GM23248 (cell line): ENCODE measurements at regions not wholly inside any gene's neighbourhood (a gene's known extent, or its start where the extent isn't known, plus 50 kb on each side); places are given as distances from the start of the nearest gene placed in this dataset.

Experiments used
- DNase-seq: peaks from one replicate; pipeline ENCODE4 v3.0.0-alpha.2; 2015
- H2AFZ ChIP-seq: fragments of 200-600 bp; sonication (generic); 2 replicates; pipeline ENCODE4 v1.6.1; 2016; ENCODE audit warnings: antibody characterized with exemption
- H3F3A ChIP-seq: fragments of 200-600 bp; sonication (generic); 2 replicates; pipeline ENCODE4 v1.6.1; 2016; ENCODE audit warnings: mild to moderate bottlenecking, antibody characterized with exemption, mixed run types; ENCODE audit not compliant: insufficient read depth
- H3K27ac ChIP-seq: fragments of 200-600 bp; sonication (generic); 2 replicates; pipeline ENCODE4 v1.5.1; 2016; ENCODE audit warnings: mild to moderate bottlenecking
- H3K27me3 ChIP-seq: fragments of 200-600 bp; sonication (generic); replicated peaks from 2 replicates; pipeline ENCODE4 v1.6.1; 2016; ENCODE audit warnings: mild to moderate bottlenecking; ENCODE audit not compliant: insufficient read depth
- H3K36me3 ChIP-seq: fragments of 200-600 bp; sonication (generic); 2 replicates; pipeline ENCODE4 v1.6.1; 2016; ENCODE audit warnings: low read depth, mild to moderate bottlenecking
- H3K4me1 ChIP-seq: fragments of 200-600 bp; sonication (generic); 2 replicates; pipeline ENCODE4 v1.6.1; 2016; ENCODE audit warnings: mild to moderate bottlenecking; ENCODE audit not compliant: insufficient read depth
- H3K4me2 ChIP-seq: fragments of 200-600 bp; sonication (generic); one replicate; pipeline ENCODE4 v1.6.1; 2016; ENCODE audit warnings: mild to moderate bottlenecking; ENCODE audit not compliant: unreplicated experiment
- H3K4me3 ChIP-seq: fragments of 200-600 bp; sonication (generic); 2 replicates; pipeline ENCODE4 v1.5.1; 2016; ENCODE audit warnings: mild to moderate bottlenecking
- H3K79me2 ChIP-seq: fragments of 200-600 bp; sonication (generic); 2 replicates; pipeline ENCODE4 v1.6.1; 2016; ENCODE audit warnings: mild to moderate bottlenecking; ENCODE audit not compliant: insufficient read depth
- H3K9ac ChIP-seq: fragments of 200-600 bp; sonication (generic); 2 replicates; pipeline ENCODE4 v1.6.1; 2016; ENCODE audit warnings: mild to moderate bottlenecking
- H3K9me2 ChIP-seq: fragments of 200-600 bp; sonication (generic); 2 replicates; pipeline ENCODE4 v1.6.1; 2016; ENCODE audit warnings: mixed run types, mild to moderate bottlenecking, moderate library complexity; ENCODE audit not compliant: insufficient read depth
- H3K9me3 ChIP-seq: fragments of 200-600 bp; sonication (generic); one replicate; pipeline ENCODE4 v1.6.1; 2017; ENCODE audit warnings: low read depth
- H4K20me1 ChIP-seq: fragments of 200-600 bp; sonication (generic); 2 replicates; pipeline ENCODE4 v1.6.0; 2016; ENCODE audit not compliant: insufficient read depth
- EZH2 ChIP-seq: fragments of 200-600 bp; sonication (generic); IDR thresholded peaks from 2 replicates; pipeline ENCODE4 v1.6.1; 2018; ENCODE audit warnings: antibody characterized with exemption, mild to moderate bottlenecking; ENCODE audit not compliant: insufficient read depth, poor library complexity, severe bottlenecking
- EZH2phosphoT487 ChIP-seq: fragments of 200-600 bp; sonication (generic); IDR thresholded peaks from 2 replicates; pipeline ENCODE4 v1.6.1; 2018; ENCODE audit warnings: antibody characterized with exemption, moderate library complexity, mild to moderate bottlenecking, low read depth; ENCODE audit not compliant: insufficient read depth
- WGBS, 2 experiments: methylation state at CpG; one replicate each; pipeline ENCODE4 v1.1.6; 2015 to 2017; ENCODE audit warnings: low lambda C conversion rate in 2 of 2, low coverage in 1 of 2; ENCODE audit errors: missing lambda C conversion rate in 2 of 2; 5-methylcytosine and 5-hydroxymethylcytosine counted together
- in situ Hi-C: fragments of 300-500 bp; cut with MboI; formaldehyde crosslinking; loops from 2 replicates; pipeline ENCODE4 v1.15.0; 2020

GRCh38 chr2:66695226-66695735, 260.4 kb downstream of the MEIS1 start:
- no peaks in the 10 kb centered on the region for H3K36me3 ChIP-seq
- in situ Hi-C loops, result no loop called here
- no peak overlapping the region for H3K9ac ChIP-seq
- no peak overlapping the region for H2AFZ ChIP-seq
- H3K4me2 ChIP-seq, result no peak overlapping the region
- TF ChIP-seq EZH2phosphoT487, result no peak
- TF ChIP-seq EZH2, result no peak
- no peaks in the 10 kb centered on the region for H3K9me2 ChIP-seq
- H3K9me3 ChIP-seq, result no peaks in the 10 kb centered on the region
- 58 to 67% methylated on average over 4 of the region's 4 CpGs for WGBS, 2 experiments
- H3K79me2 ChIP-seq, result no peaks in the 10 kb centered on the region
- no peaks in the 10 kb centered on the region for H3F3A ChIP-seq
- no peak for DNase-seq
- no peaks in the 10 kb centered on the region for H3K27me3 ChIP-seq
- no peak overlapping the region for H3K27ac ChIP-seq
- H3K4me3 ChIP-seq, result no peak overlapping the region
- no peaks in the 10 kb centered on the region for H4K20me1 ChIP-seq
- H3K4me1 ChIP-seq, result no peaks in the 10 kb centered on the region

GRCh38 chr2:66696374-66696773, 261.4 kb downstream of the MEIS1 start:
- Histone ChIP-seq H3F3A (no peaks in the 10 kb centered on the region), H3K9ac (no peak overlapping the region), H3K4me1 (no peaks in the 10 kb centered on the region), H2AFZ (no peak overlapping the region), H3K4me2 (no peak overlapping the region), H3K27me3 (no peaks in the 10 kb centered on the region), H3K9me2 (no peaks in the 10 kb centered on the region), H3K4me3 (no peak overlapping the region), H4K20me1 (no peaks in the 10 kb centered on the region), H3K36me3 (no peaks in the 10 kb centered on the region), H3K9me3 (no peaks in the 10 kb centered on the region), H3K27ac (no peak overlapping the region), H3K79me2 (no peaks in the 10 kb centered on the region)
- 86% methylated on average over 7 of the region's 7 CpGs for WGBS, 2 experiments
- no peak for DNase-seq
- TF ChIP-seq EZH2phosphoT487 (no peak), EZH2 (no peak)
- in situ Hi-C loops, result no loop called here

DNA sequence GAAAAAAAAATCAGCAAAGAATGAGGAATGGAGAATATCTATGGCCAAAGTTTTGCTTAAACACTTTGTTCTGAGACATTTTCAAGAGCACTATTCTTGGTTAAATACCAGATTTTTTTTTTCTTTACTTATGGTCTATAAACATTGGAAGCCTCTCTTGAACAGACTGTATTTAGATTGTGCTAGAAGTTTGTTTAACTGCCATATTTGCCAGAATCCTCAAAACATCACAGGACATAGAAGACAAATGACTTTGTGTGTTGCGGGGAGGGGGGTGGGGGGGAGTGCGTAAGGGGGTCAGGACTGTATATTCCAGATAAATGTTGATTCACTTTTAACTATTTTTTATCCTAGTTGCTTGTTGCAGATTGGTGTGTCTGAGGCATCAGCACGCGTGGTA, 262.0 kb downstream of the MEIS1 start:
- in situ Hi-C loops, result no loop called here
- Histone ChIP-seq H2AFZ (no peak overlapping the region), H3K4me3 (no peak overlapping the region)

DNA sequence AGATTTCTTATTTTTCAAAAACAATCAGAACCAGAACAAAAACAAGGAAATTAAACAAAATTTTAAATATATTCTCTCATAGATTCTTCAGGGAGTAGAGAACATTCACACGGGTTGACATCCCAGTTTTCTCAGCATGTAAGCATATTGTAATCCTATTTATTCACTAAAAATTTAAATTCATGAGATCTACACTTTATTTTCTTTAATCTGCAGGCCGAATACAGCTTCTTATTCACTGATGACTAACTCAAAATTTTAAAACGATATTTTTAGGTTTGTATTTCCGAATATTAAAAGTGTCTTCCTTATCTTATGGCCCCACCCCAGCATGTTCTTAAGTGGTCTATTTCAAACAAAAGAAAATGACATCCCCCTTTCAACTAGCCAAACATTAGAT, 262.4 kb downstream of the MEIS1 start:
- Histone ChIP-seq H3K9ac (no peak overlapping the region), H4K20me1 (no peaks in the 10 kb centered on the region), H2AFZ (no peak overlapping the region), H3K4me3 (no peak overlapping the region), H3K4me1 (no peaks in the 10 kb centered on the region), H3K4me2 (no peak overlapping the region), H3K9me2 (no peaks in the 10 kb centered on the region), H3K36me3 (no peaks in the 10 kb centered on the region), H3F3A (no peaks in the 10 kb centered on the region), H3K27ac (no peak overlapping the region), H3K9me3 (no peaks in the 10 kb centered on the region), H3K79me2 (no peaks in the 10 kb centered on the region), H3K27me3 (no peaks in the 10 kb centered on the region)
- no peak for DNase-seq
- 50 to 52% methylated on average over 4 of the region's 4 CpGs for WGBS, 2 experiments
- TF ChIP-seq EZH2phosphoT487 (no peak), EZH2 (no peak)
- in situ Hi-C loops, result no loop called here

More for the DNA sequence above, 262.0 kb downstream of the MEIS1 start:
- Histone ChIP-seq H3K9ac (no peak overlapping the region), H3K36me3 (no peaks in the 10 kb centered on the region), H3K9me2 (no peaks in the 10 kb centered on the region), H4K20me1 (no peaks in the 10 kb centered on the region), H3K9me3 (no peaks in the 10 kb centered on the region), H3K4me2 (no peak overlapping the region), H3K27me3 (no peaks in the 10 kb centered on the region), H3F3A (no peaks in the 10 kb centered on the region), H3K4me1 (no peaks in the 10 kb centered on the region), H3K79me2 (no peaks in the 10 kb centered on the region), H3K27ac (no peak overlapping the region)
- TF ChIP-seq EZH2phosphoT487, result no peak
- no peak for TF ChIP-seq EZH2
- 79 to 81% methylated on average over 4 of the region's 4 CpGs for WGBS, 2 experiments
- no peak for DNase-seq

GRCh38 chr2:66698091-66698490, 263.2 kb downstream of the MEIS1 start:
- Histone ChIP-seq H3K4me2 (no peak overlapping the region), H3K9me3 (no peaks in the 10 kb centered on the region), H3F3A (no peaks in the 10 kb centered on the region), H3K27ac (no peak overlapping the region), H3K9me2 (peaks cover 3% of the 10 kb centered on the region; the same call in 1 of the 2 replicates), H2AFZ (no peak overlapping the region), H3K4me3 (no peak overlapping the region), H3K36me3 (no peaks in the 10 kb centered on the region), H3K27me3 (no peaks in the 10 kb centered on the region), H3K9ac (no peak overlapping the region), H4K20me1 (no peaks in the 10 kb centered on the region), H3K79me2 (no peaks in the 10 kb centered on the region), H3K4me1 (no peaks in the 10 kb centered on the region)
- no peak for DNase-seq
- TF ChIP-seq EZH2, result no peak
- TF ChIP-seq EZH2phosphoT487, result no peak
- WGBS, 2 experiments, result 86 to 87% methylated on average over 3 of the region's 3 CpGs
- in situ Hi-C loops, result no loop called here
